Smooth muscle cell (in vitro differentiated cells): ENCODE measurements at regions not wholly inside any gene's neighbourhood (a gene's known extent, or its start where the extent isn't known, plus 50 kb on each side); places are given as distances from the start of the nearest gene placed in this dataset.

Experiments
- DNase-seq: peaks from one replicate; lab custom pipeline; 2025; ENCODE audit not compliant: unreplicated experiment; lab: John Stamatoyannopoulos, UW
- H2AFZ ChIP-seq: fragments of 200-600 bp; sonication (generic); 2 replicates; pipeline ENCODE4 v1.6.0; 2016; ENCODE audit warnings: antibody characterized with exemption, low read depth, mild to moderate bottlenecking
- H3F3A ChIP-seq: fragments of 200-600 bp; sonication (generic); 2 replicates; pipeline ENCODE4 v1.6.0; 2017; ENCODE audit warnings: antibody characterized with exemption, low read depth
- H3K27ac ChIP-seq: fragments of 200-600 bp; sonication (generic); 2 replicates; pipeline ENCODE4 v1.5.1; 2016; ENCODE audit warnings: low read depth, mild to moderate bottlenecking
- H3K27me3 ChIP-seq: fragments of 200-600 bp; sonication (generic); 2 replicates; pipeline ENCODE4 v1.6.1; 2016; ENCODE audit warnings: low read depth, mild to moderate bottlenecking
- H3K36me3 ChIP-seq: fragments of 200-600 bp; sonication (generic); 2 replicates; pipeline ENCODE4 v1.5.1; 2016; ENCODE audit warnings: low read depth
- H3K4me1 ChIP-seq: fragments of 200-600 bp; sonication (generic); 2 replicates; pipeline ENCODE4 v1.5.1; 2016; ENCODE audit warnings: low read depth
- H3K4me2 ChIP-seq: fragments of 200-600 bp; sonication (generic); 2 replicates; pipeline ENCODE4 v1.6.0; 2016; ENCODE audit warnings: mild to moderate bottlenecking
- H3K4me3 ChIP-seq: fragments of 200-600 bp; sonication (generic); 2 replicates; pipeline ENCODE4 v1.5.1; 2016; ENCODE audit warnings: mild to moderate bottlenecking
- H3K79me2 ChIP-seq: fragments of 200-600 bp; sonication (generic); 2 replicates; pipeline ENCODE4 v1.6.0; 2016; ENCODE audit warnings: low read depth, mild to moderate bottlenecking
- H3K9ac ChIP-seq: fragments of 200-600 bp; sonication (generic); 2 replicates; pipeline ENCODE4 v1.6.0; 2016; ENCODE audit warnings: low read depth
- H3K9me3 ChIP-seq: fragments of 200-600 bp; sonication (generic); replicated peaks from 2 replicates; pipeline ENCODE4 v1.5.1; 2016; ENCODE audit warnings: low read depth
- H4K20me1 ChIP-seq: fragments of 200-600 bp; sonication (generic); 2 replicates; pipeline ENCODE4 v1.6.0; 2016; ENCODE audit warnings: low read depth
- CTCF ChIP-seq: fragments of 200-600 bp; sonication (generic); IDR thresholded peaks from 2 replicates; pipeline ENCODE4 v1.5.1; 2017; ENCODE audit warnings: borderline replicate concordance, mild to moderate bottlenecking, antibody characterized with exemption; ENCODE audit not compliant: insufficient read depth, poor library complexity, severe bottlenecking
- WGBS: methylation state at CpG from one replicate; pipeline ENCODE4 v1.1.7; 2016; ENCODE audit warnings: low lambda C conversion rate; 5-methylcytosine and 5-hydroxymethylcytosine counted together

GRCh38 chr10:65720901-65721300 lies 1204.9 kb upstream of the LRRTM3 start:
- no peaks in the 10 kb centered on the region for H3F3A ChIP-seq
- no peak for TF ChIP-seq CTCF
- WGBS: 92% methylated on average over 4 of the region's 4 CpGs

GRCh38 chr10:65723525-65723924 lies 1202.3 kb upstream of the LRRTM3 start:
- H3K4me3 ChIP-seq: no peak overlapping the region
- no peaks in the 10 kb centered on the region for H3F3A ChIP-seq
- no peak overlapping the region for H3K4me2 ChIP-seq
- no peak overlapping the region for H2AFZ ChIP-seq
- H3K27ac ChIP-seq: no peak overlapping the region
- no peaks in the 10 kb centered on the region for H4K20me1 ChIP-seq
- no peaks in the 10 kb centered on the region for H3K79me2 ChIP-seq
- no peaks in the 10 kb centered on the region for H3K27me3 ChIP-seq
- no peaks in the 10 kb centered on the region for H3K9me3 ChIP-seq
- no peak overlapping the region for H3K9ac ChIP-seq
- WGBS: 71% methylated on average over 6 of the region's 6 CpGs
- TF ChIP-seq CTCF: no peak
- no peaks in the 10 kb centered on the region for H3K36me3 ChIP-seq
- no peaks in the 10 kb centered on the region for H3K4me1 ChIP-seq
- no peak for DNase-seq

More at GRCh38 chr10:65720901-65721300, 1204.9 kb upstream of the LRRTM3 start:
- Histone ChIP-seq H2AFZ (no peak overlapping the region), H3K9me3 (no peaks in the 10 kb centered on the region), H3K4me2 (no peak overlapping the region), H3K9ac (no peak overlapping the region), H3K79me2 (no peaks in the 10 kb centered on the region), H3K36me3 (no peaks in the 10 kb centered on the region), H4K20me1 (no peaks in the 10 kb centered on the region), H3K27ac (no peak overlapping the region), H3K27me3 (no peaks in the 10 kb centered on the region), H3K4me1 (no peaks in the 10 kb centered on the region), H3K4me3 (no peak overlapping the region)
- no peak for DNase-seq

GRCh38 chr10:65735382-65735781 lies 1190.5 kb upstream of the LRRTM3 start:
- no peaks in the 10 kb centered on the region for H3K9me3 ChIP-seq

More at GRCh38 chr10:65735382-65735781, 1190.5 kb upstream of the LRRTM3 start:
- Histone ChIP-seq H3K36me3 (no peaks in the 10 kb centered on the region), H3K27ac (no peak overlapping the region), H3K4me2 (no peak overlapping the region), H4K20me1 (no peaks in the 10 kb centered on the region), H3K9ac (no peak overlapping the region), H3F3A (no peaks in the 10 kb centered on the region), H3K79me2 (no peaks in the 10 kb centered on the region), H3K4me3 (no peak overlapping the region), H3K4me1 (no peaks in the 10 kb centered on the region), H3K27me3 (no peaks in the 10 kb centered on the region), H2AFZ (no peak overlapping the region)
- no peak for TF ChIP-seq CTCF
- DNase-seq: no peak
- WGBS: 94% methylated on average over 2 of the region's 2 CpGs
